Jurkat, Clone E6-1 (cell line): ENCODE measurements at regions not wholly inside any gene's neighbourhood (a gene's known extent, or its start where the extent isn't known, plus 50 kb on each side); places are given as distances from the start of the nearest gene placed in this dataset.

ENCODE experiments used
- DNase-seq: peaks from one replicate; pipeline ENCODE4 v3.0.0-alpha.2; 2011; ENCODE audit warnings: low read depth, low spot score
- H3K4me3 ChIP-seq: 2 replicates; pipeline ENCODE4 v1.5.1; 2011; ENCODE audit warnings: mild to moderate bottlenecking, low read length, control low read depth, moderate library complexity

DNA sequence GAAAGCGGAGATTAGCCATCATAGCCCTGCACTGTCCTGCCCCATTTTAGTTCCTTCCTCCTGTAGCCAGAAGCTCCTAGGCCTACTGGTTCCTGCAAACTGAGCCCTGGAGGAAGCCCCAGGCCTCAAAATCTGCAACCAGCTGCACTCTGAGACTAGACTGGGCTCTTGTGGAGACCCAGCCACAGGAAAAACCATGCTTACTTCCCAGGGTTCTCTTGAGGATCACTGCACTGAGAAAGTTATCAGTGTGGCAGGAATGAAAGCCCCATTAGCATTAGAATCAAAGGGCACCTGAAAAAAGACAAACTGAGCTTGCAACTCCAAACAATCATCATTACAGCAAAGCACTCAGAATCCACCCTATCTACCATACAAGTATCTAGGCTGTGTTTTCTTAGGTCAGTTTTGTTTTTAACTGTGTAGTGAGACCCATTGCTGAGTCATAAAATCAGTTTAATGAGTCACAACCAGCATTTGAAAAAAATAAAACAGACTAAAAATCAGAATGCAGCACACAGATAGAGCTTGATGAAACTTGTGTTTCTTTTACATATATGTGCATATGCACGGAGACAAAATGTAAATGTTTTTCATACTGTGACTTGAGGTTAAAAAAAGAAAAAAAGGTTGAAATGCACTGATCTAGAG lies 91.0 kb downstream of the UNC5CL start:
- no peak overlapping the region for H3K4me3 ChIP-seq
- DNase-seq = no peak

GRCh38 chr6:40946738-40947301 lies 92.2 kb downstream of the UNC5CL start:
- no peak for DNase-seq
- H3K4me3 ChIP-seq = no peak overlapping the region

- H3K4me3 ChIP-seq = no peak overlapping the region
- DNase-seq = no peak
Observed at GRCh38 chr6:40937491-40937890, 101.5 kb downstream of the UNC5CL start.

DNA sequence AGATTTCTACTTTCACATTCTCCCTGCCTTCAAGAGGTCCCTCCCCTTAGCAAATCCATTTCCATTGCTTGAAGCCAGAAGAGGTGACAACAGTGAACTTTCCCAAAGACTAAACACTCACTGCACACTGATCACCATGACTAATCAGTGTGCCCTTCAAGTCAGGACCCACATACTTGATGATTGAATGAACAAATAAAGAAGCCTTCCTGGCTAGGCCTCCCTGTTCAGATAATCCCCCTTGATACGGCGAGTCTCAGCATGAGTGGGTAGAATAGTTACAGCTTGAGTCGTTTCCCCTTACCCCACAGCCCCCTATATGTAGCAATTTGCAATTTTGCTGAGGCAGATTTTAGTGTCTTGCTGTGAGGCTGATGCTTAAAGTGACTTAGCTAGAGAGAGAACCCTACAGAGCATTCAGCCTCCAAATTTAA lies 102.2 kb downstream of the UNC5CL start:
- DNase-seq = no peak
- H3K4me3 ChIP-seq = no peak overlapping the region

DNA sequence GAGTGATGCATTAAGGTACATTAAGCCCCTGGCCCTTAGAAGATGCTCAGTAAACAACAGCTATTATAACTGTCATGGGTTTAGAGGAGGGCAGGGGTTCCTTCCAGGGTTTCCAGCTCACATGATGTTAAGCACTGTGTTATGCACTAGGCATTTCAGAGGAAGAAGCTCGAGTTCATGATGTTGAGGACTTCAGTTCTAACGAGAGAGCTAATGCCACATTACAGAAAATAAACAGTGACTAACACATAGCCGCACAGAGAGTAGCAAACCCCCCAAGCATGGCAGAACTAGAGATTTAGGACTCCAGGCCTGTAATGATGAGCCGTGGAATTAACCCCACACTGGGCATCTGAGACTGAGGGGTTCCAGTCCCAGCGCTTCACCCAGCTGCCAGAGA lies 105.2 kb downstream of the UNC5CL start:
- H3K4me3 ChIP-seq = no peak overlapping the region
- DNase-seq = no peak

DNA sequence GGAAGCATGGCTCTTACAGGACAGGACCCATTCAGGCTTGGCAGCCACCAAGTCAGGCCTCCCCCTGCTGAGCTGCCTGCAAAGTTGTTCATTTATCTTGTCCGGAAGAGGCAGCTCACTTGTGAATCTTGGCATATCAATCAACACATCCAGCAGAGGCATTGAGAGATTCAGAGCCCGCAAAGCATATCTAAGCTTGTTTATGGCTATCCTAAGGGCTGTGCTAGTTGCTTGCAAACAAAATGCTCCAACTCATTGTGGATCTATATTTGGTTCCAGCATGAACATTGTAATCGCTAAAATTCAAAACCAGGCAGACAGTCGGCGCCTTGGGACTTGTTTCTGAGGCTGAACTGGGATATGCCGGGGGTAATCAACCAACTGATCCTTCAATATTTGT lies 106.1 kb downstream of the UNC5CL start:
- no peak overlapping the region for H3K4me3 ChIP-seq
- no peak for DNase-seq

DNA sequence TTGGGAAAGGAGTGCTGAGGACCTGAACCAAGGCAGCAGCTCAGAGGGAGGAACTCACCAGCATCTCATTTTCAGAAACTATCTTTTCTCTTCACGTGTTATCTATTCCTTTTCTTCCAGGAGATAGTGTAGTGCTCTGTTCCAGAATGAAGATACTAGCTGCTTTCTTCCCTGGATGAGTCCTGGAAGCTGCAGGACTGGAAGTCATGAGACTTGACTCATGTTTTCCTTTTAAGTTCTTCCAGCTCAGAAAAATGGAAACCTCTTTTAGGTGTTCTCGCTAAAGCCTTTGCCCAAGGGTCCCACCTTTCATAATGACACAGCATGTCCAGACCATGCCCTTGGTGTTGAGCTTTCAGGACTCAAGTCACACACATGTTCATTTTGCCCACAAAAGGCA lies 106.7 kb downstream of the UNC5CL start:
- no peak overlapping the region for H3K4me3 ChIP-seq
- no peak for DNase-seq

- no peak for DNase-seq
Observed at GRCh38 chr6:40931931-40932330, 107.1 kb downstream of the UNC5CL start.

DNA sequence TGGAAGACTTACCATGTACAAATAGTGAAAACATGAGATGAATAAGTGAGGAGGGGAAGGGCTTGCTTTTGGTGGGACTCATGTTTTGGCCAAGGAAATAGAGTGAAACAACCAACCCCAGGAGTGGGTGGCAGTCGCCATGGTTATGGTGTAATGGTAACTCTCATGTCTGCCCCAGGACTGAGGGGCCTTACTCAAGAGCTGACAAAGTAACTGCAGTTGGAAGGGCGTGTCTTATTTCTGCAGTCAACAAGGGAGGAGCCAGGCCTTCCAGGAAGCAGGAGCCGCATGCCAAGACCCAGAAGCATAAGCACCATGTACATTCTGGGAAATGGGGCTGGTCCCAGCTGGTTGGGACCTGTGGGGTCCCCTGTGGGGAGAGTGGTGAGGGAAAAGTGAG lies 108.5 kb downstream of the UNC5CL start:
- no peak for DNase-seq
- no peak overlapping the region for H3K4me3 ChIP-seq

More at GRCh38 chr6:40931931-40932330, 107.1 kb downstream of the UNC5CL start:
- H3K4me3 ChIP-seq = no peak overlapping the region

DNA sequence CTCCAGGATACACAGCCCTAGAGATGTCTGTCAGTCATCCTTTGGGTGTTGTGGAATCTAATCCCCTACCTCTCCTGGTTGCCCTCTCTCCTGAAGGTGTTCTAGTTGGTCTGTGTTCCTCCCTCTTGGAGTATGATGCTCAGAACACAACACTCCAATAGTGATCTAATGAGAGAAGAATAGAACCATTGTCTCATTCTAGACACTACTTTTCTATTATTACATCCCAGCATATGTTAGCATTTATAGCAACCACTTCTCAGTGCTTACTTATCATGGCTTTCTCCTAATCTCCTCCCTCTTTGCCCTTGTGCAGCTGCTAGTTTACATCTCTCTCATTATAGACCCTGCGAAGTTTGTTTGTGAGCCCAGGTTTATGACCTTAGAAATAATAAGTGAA lies 109.0 kb downstream of the UNC5CL start:
- no peak for DNase-seq
- H3K4me3 ChIP-seq = no peak overlapping the region

DNA sequence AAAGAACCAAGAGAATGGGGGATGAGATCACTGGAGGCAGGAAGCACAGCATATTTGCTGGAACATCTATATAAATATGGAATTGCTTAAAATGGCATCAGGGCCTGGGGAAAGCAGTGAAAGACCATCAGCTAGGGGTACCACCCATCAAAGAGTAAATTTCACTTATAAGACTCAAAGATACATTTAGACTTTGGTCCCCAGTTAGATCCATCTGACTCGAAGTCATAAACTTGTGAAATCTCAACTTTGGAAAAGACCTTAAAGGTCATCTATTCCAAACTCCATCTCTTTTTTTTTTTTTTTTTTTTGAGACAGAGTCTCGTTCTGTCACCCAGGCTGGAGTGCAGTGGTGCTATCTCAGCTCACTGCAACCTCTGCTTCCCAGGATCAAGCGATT lies 109.8 kb downstream of the UNC5CL start:
- DNase-seq = no peak

DNA sequence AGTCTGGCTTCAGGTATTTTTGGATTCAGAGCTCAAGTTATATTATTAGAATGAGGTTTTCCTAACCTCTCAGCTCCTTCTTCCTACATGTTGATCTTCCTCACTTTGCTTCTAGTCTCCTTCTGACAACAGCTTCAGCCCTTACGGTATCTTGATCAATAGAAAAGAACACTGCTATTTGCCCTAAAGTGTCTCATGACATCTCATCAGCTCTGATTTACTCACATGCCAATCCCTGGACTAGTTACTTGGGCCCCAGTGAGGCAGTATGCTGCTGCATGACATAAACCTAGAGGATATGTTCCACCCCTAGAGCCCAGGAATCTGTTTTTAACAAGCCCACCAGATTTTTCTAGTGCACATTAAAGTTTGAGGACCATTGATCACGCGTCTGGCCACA lies 110.3 kb downstream of the UNC5CL start:
- DNase-seq = no peak
- no peak overlapping the region for H3K4me3 ChIP-seq

More for the DNA sequence above, 109.8 kb downstream of the UNC5CL start:
- no peak overlapping the region for H3K4me3 ChIP-seq

- DNase-seq = no peak
- no peak overlapping the region for H3K4me3 ChIP-seq
Observed at GRCh38 chr6:40928307-40928706, 110.7 kb downstream of the UNC5CL start.

DNA sequence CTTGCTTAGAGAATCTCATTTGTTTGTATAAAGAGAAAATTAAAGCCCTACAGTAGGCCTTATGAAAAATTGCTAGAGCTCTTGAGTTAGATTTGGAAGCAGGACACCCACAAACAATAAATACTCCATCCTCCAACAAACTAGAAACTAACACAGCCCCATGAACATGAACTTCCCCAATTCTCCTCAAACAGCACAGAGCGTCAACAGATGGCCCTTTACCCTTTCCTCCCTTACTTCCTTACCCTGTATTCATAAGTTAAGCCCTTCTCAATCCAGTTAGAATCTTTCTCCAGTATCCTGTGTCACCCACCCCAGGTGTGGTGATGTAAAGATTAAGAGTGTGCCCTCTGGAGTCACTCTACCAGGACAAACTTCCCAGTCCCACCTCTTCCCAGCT lies 113.7 kb downstream of the UNC5CL start:
- H3K4me3 ChIP-seq = no peak overlapping the region
- no peak for DNase-seq

DNA sequence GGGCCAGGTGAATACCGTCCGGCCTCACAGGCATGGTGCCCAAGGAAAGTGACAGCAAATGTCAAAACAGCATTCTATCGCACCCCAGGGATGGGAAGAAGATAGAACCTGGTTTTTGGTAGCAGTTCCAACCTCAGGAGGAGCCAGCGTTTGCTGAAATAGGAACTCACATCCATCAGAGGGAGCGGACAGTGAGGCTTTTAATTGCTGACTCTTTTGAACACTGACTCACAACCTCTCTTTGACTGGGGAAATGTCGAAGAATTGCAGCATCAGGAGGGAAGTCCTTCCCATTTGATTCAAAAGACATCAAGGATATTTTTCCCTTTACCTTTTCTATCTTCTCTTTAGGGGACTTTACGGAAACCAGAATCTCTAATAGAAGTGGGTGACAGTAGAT lies 114.2 kb downstream of the UNC5CL start:
- H3K4me3 ChIP-seq = no peak overlapping the region
- no peak for DNase-seq

DNA sequence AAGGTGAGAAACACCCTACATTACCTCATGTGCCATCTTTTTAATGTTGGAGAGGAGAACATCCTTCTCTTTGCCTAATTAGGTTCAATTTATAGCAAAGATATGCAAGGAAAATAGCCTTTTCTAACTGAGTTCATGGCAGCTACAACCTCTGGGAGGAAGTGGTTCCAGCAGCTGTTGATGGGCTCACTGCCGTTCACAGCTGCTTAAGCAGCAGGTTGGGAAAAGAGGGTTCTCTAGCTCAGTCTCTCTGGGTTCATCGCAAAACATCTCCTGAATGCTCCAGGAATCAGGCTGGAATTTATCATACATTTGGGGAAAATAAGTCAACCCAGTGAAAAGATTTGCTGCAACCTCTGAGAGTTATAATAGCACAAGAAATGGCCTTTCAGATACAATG lies 115.1 kb downstream of the UNC5CL start:
- DNase-seq = peak; percentile 17
- H3K4me3 ChIP-seq = no peak overlapping the region

DNA sequence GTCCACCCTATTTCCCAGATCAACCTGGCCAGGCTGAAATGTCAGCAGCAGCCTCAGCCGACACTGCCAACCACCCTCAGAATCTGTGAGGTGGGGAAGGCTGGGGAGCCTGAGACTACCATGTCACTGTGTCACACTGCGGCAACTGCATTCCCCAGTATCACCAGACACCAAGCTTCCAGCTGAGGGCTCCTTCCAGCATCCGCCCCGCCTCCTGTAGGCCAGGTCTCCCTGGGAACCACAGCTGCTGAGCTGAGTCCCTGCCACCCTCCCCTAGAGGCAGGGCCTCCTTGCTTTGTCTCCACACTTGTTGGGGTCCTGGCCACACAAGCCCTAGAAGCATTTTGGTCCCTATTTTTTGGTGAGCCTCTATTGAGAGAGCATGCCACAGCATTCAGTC lies 115.7 kb downstream of the UNC5CL start:
- no peak overlapping the region for H3K4me3 ChIP-seq
- DNase-seq = no peak

DNA sequence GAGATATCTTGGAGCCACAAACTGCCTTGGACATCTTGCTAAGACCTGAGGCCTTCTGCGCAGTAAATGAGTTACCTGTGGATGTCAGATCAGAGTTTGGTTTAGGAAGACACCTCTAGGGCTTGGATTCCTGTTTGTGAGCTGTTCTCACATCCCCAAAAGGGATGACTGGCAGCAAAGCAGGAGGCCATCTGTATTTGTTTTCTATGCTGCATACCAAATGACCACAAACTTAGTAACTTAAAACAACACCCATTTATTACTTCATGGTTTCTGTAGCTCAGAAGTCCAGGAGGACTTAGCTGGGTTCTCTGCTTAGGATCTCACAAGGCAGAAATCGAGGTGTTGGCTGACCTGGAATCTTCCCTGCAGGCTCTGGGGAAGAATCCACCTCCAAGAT lies 116.7 kb downstream of the UNC5CL start:
- DNase-seq = no peak

DNA sequence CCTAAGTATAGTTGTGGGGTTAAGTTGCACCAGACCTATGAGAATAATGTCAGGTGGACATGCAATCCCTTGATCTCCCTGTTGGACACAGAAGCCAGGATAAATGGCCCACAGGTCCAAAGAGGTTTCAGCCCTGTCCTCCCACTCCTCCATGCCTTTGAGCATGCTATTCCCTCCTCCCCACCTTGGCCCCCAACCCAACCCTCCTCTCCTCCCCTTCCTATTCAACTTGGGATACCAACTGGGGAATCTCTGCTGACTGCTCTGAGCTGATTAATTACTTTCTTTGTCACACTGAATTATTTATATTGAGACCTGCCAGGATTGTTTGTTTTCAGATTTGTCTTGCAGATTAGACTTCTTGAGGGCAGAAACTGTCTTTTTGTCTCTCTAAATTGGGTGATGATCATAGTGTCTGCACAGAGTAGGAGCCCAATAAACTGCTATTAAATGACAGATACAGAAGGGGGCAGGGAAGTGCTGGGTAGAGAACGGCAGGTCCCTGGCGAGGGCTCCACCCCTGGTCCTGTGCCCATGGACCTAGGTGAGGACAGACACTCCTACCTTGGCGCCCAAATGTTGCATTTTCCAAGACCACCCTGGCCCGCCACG lies 120.9 kb downstream of the UNC5CL start:
- no peak for DNase-seq
- no peak overlapping the region for H3K4me3 ChIP-seq

More for the DNA sequence above, 116.7 kb downstream of the UNC5CL start:
- no peak overlapping the region for H3K4me3 ChIP-seq

DNA sequence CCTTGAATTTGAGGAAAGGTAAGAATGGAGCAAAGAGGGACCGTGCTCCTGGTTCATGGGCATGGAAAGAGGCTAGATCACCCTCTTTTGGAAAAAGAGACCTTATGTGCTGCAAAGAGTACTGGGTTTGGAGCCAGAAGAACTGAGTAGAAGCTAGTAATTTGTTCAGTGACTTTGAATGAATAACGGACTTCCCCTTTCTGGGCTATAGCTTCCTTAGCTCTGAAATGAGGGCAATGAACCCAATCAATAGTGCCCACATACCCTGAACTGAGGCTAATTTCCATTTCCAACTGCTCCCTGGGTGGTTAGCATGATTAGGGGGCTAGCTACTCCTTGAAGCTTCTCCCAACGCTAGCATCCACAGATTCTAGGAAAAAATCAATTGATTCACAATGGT lies 121.4 kb downstream of the UNC5CL start:
- no peak for DNase-seq
- H3K4me3 ChIP-seq = no peak overlapping the region

- H3K4me3 ChIP-seq = no peak overlapping the region
- DNase-seq = no peak
Observed at GRCh38 chr6:40916845-40917244, 122.2 kb downstream of the UNC5CL start.
